ENCODE measurements at regions not wholly inside any gene's neighbourhood (a gene's known extent, or its start where the extent isn't known, plus 50 kb on each side); places are given as distances from the start of the nearest gene placed in this dataset.

DNA sequence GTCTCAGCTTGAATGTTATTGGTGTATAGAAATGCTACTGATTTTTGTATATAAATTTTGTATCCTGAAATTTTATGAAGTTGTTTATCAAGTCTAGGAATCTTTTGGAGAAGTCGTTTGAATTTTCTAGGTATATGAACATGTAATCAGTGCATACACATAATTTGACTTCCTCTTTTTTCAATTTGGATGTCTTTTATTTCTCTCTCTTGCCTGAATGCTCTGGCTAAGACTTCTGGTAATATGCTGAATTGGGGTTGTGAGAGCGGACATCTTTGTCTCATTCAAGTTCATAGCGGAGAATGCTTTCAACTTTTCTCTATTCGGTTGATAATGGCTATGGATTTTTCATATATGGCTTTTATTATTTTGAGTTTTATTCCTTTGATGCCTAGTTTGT, 100.9 kb upstream of the MCTP2 start:
- H3K4me3 Mint-ChIP-seq = no peak overlapping the region
- no peaks in the 10 kb centered on the region for H3K9me3 Mint-ChIP-seq
- no peaks in the 10 kb centered on the region for H3K4me1 Mint-ChIP-seq (ENCODE audit: unreplicated experiment)
- DNase-seq (ENCODE audit: extremely low spot score, unreplicated experiment) = no peak
- no peaks in the 10 kb centered on the region for H3K36me3 Mint-ChIP-seq
- H3K27ac Mint-ChIP-seq = no peak overlapping the region
- peaks cover 3% of the 10 kb centered on the region for H3K27me3 Mint-ChIP-seq
- TF ChIP-seq, protein P1, sequence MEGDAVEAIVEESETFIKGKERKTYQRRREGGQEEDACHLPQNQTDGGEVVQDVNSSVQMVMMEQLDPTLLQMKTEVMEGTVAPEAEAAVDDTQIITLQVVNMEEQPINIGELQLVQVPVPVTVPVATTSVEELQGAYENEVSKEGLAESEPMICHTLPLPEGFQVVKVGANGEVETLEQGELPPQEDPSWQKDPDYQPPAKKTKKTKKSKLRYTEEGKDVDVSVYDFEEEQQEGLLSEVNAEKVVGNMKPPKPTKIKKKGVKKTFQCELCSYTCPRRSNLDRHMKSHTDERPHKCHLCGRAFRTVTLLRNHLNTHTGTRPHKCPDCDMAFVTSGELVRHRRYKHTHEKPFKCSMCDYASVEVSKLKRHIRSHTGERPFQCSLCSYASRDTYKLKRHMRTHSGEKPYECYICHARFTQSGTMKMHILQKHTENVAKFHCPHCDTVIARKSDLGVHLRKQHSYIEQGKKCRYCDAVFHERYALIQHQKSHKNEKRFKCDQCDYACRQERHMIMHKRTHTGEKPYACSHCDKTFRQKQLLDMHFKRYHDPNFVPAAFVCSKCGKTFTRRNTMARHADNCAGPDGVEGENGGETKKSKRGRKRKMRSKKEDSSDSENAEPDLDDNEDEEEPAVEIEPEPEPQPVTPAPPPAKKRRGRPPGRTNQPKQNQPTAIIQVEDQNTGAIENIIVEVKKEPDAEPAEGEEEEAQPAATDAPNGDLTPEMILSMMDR (conservative IDR thresholded peaks at IDR 0.05) = no peak

DNA sequence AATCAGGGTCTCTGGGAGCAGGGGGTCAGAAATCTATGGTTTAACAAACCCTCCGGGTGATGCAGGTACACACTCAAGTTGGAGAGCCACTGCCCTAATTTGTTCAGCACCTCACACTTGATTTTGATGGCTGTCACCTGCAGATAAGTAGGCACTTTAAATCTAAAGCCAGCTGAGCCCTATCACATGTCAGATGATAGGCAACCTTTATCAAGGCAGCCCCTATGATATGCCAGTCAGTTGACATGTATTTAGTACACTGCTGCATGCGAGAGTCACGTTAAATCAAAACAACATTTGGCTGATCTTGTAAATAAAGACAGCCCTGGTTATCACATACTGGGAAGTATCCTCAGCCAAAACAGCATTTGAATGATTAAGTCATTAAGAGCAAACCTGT, 104.4 kb upstream of the MCTP2 start:
- Mint-ChIP-seq H3K9me3 (no peaks in the 10 kb centered on the region), H3K4me1 (ENCODE audit: unreplicated experiment) (peaks cover 4% of the 10 kb centered on the region), H3K36me3 (no peaks in the 10 kb centered on the region), H3K4me3 (no peak overlapping the region), H3K27me3 (peaks cover 12% of the 10 kb centered on the region), H3K27ac (no peak overlapping the region)
- TF ChIP-seq, protein P1 (conservative IDR thresholded peaks at IDR 0.05) = no peak
- no peak for DNase-seq (ENCODE audit: extremely low spot score, unreplicated experiment)

DNA sequence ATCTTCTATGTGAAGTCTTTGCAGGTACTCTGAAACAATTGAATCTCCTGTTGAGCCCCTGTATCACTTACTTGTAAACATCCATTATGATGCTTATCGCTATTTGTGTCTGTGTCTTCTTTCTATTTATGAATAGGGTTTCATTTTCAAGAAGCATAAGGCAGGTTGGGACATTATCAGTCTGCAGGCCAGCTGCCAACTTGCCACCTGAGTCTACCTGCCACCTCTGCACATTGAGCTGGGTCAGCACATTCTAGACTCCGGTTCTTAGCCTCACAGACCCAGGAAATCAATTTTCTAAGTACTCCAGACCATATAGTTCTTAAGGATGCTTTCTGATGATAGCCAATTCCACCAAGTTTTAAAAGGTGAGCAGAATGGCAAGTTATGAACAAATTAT, 105.7 kb upstream of the MCTP2 start:
- peaks cover 4% of the 10 kb centered on the region for H3K4me1 Mint-ChIP-seq (ENCODE audit: unreplicated experiment)

DNA sequence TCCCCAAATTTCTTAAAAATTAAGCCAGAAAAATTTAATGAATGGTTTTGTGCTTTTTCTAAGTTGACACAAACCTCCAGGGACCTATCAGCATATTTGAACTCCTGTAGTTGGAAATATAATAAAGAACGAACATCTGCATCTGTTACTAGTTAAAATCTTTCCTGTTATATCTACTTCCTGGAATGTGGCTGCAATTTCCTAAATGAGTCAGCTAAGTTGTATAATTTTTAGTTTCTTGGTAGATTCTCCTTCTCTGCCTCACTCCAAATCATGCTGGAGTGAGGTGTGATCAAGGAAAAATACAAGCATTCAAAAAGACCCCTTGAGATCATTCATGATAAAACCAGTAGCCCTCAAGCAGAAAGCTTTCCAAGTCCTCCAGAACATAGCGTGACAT, 106.2 kb upstream of the MCTP2 start:
- peaks cover 4% of the 10 kb centered on the region for H3K4me1 Mint-ChIP-seq (ENCODE audit: unreplicated experiment)
- TF ChIP-seq, protein P1 (conservative IDR thresholded peaks at IDR 0.05) = no peak
- DNase-seq (ENCODE audit: extremely low spot score, unreplicated experiment) = no peak
- no peaks in the 10 kb centered on the region for H3K36me3 Mint-ChIP-seq
- H3K27ac Mint-ChIP-seq = no peak overlapping the region
- no peaks in the 10 kb centered on the region for H3K9me3 Mint-ChIP-seq
- peaks cover 16% of the 10 kb centered on the region for H3K27me3 Mint-ChIP-seq
- no peak overlapping the region for H3K4me3 Mint-ChIP-seq

More for the DNA sequence above, 105.7 kb upstream of the MCTP2 start:
- no peaks in the 10 kb centered on the region for H3K9me3 Mint-ChIP-seq
- no peaks in the 10 kb centered on the region for H3K36me3 Mint-ChIP-seq
- no peak for DNase-seq (ENCODE audit: extremely low spot score, unreplicated experiment)
- peaks cover 16% of the 10 kb centered on the region for H3K27me3 Mint-ChIP-seq
- no peak overlapping the region for H3K27ac Mint-ChIP-seq
- H3K4me3 Mint-ChIP-seq = no peak overlapping the region
- TF ChIP-seq, protein P1 (conservative IDR thresholded peaks at IDR 0.05) = no peak

DNA sequence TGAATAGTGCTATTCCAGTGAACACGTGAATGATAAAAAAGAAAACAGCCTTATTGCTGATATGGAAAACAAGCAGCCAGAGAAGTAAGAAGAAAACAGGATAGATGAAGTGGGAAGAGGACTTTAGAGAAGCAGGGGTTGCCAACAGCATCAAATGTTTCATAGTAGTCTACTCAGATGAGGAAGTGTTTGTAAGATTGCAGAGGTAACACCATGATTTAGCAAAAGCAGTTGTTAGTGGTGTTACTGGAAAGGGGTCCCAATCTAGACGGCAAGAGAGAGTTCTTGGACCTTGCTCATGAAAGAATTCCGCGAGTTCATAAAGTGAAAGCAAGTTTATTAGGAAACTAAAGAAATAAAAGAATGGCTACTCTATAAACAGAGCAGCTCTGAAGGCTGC, 108.8 kb upstream of the MCTP2 start:
- Mint-ChIP-seq H3K36me3 (no peaks in the 10 kb centered on the region), H3K9me3 (no peaks in the 10 kb centered on the region), H3K27ac (no peak overlapping the region), H3K4me1 (ENCODE audit: unreplicated experiment) (peaks cover 10% of the 10 kb centered on the region), H3K27me3 (peaks cover 16% of the 10 kb centered on the region), H3K4me3 (no peak overlapping the region)
- TF ChIP-seq, protein P1 (conservative IDR thresholded peaks at IDR 0.05) = no peak
- DNase-seq (ENCODE audit: extremely low spot score, unreplicated experiment) = no peak
